ENCODE measurements at regions not wholly inside any gene's neighbourhood (a gene's known extent, or its start where the extent isn't known, plus 50 kb on each side); places are given as distances from the start of the nearest gene placed in this dataset.

GRCh38 chr17:62179525-62180161, 114.6 kb upstream of the MED13 start:
- TF ChIP-seq CTCF (IDR thresholded peaks at IDR 0.05): no peak
- no peak for TF ChIP-seq SIN3A (IDR thresholded peaks at IDR 0.05; ENCODE audit: borderline replicate concordance, insufficient read depth, low read depth, low read length)
- TF ChIP-seq REST (IDR thresholded peaks at IDR 0.05; ENCODE audit: insufficient read depth in 1 of 2, low read depth in 2 of 2, low read length in 1 of 2): no peak
- TF ChIP-seq POLR2AphosphoS5 (IDR thresholded peaks at IDR 0.05; ENCODE audit: low read depth, low read length): no peak
